ENCODE measurements at regions not wholly inside any gene's neighbourhood (a gene's known extent, or its start where the extent isn't known, plus 50 kb on each side); places are given as distances from the start of the nearest gene placed in this dataset.

- Histone ChIP-seq H3K27ac (ENCODE audit: control insufficient read depth, insufficient read depth) (no peak overlapping the region), H3K4me2 (ENCODE audit: control insufficient read depth, insufficient read depth) (no peak overlapping the region), H3K9me3 (replicated peaks; ENCODE audit: control insufficient read depth, insufficient read depth, low read length) (no peaks in the 10 kb centered on the region), H3K36me3 (ENCODE audit: control insufficient read depth in 2 of 2, insufficient read depth in 2 of 2, low read length in 1 of 2) (no peaks in the 10 kb centered on the region), H3K27me3 (replicated peaks in 1 of 2; ENCODE audit: control insufficient read depth in 2 of 2, insufficient read depth in 2 of 2, low read length in 1 of 2) (no peaks in the 10 kb centered on the region), H2AFZ (ENCODE audit: control insufficient read depth, low read depth, low read length) (no peak overlapping the region), H4K20me1 (ENCODE audit: control insufficient read depth, insufficient read depth) (no peaks in the 10 kb centered on the region), H3K79me2 (ENCODE audit: control insufficient read depth, insufficient read depth, low read length) (no peaks in the 10 kb centered on the region), H3K4me1 (ENCODE audit: control insufficient read depth, insufficient read depth, low read length) (no peaks in the 10 kb centered on the region), H3K9ac (ENCODE audit: control insufficient read depth, insufficient read depth, low read length) (no peak overlapping the region), H3K4me3 (no peak overlapping the region)
- 65% methylated on average over 24 of the region's 24 CpGs for WGBS (ENCODE audit: insufficient coverage, insufficient replicate concordance, low lambda C conversion rate, missing lambda C conversion rate)
- CTCF ChIA-PET, result no interaction called here
- FAIRE-seq, result no peak
- intact Hi-C loops (cut with micrococcal nuclease; ENCODE audit: unreplicated experiment) (no loop called here), in situ Hi-C loops (cut with MboI) (no loop called here)
- ATAC-seq, result no peak
- SMC1A ChIA-PET (ENCODE audit: uncharacterized antibody, unreplicated experiment), result interaction anchor here (0.6 kb wide), 1 partner anchor 1223 kb away, joined by 3 read pairs; no protein-coding TSS in a partner anchor
- TF ChIP-seq NBN (IDR thresholded peaks at IDR 0.05), result no peak
- no peak for TF ChIP-seq BHLHE40 (IDR thresholded peaks at IDR 0.05; ENCODE audit: borderline replicate concordance in 1 of 2, low read depth in 2 of 2, low read length in 1 of 2)
- TF ChIP-seq PKNOX1 (IDR thresholded peaks at IDR 0.05), result no peak
- TF ChIP-seq PRDM15 (CRISPR knock-in tag; IDR thresholded peaks at IDR 0.05), result no peak
- POLR2A ChIA-PET, result no interaction called here
- no peak for DNase-seq (ENCODE audit: low read depth, low spot score)
- RAD21 ChIA-PET (ENCODE audit: unreplicated experiment), result no interaction called here
- no TSS peak for BruUV-seq (replicated peaks)
Observed at GRCh38 chr10:131814567-131815265, 86.1 kb upstream of the PPP2R2D start.
